Kidney (tissue), 13 donors: ENCODE measurements at regions not wholly inside any gene's neighbourhood (a gene's known extent, or its start where the extent isn't known, plus 50 kb on each side); places are given as distances from the start of the nearest gene placed in this dataset.
"Not testable (repeated sequence)": the region's sequence is repeated elsewhere in the genome, so short reads cannot be mapped to it uniquely, and the experiment has no call there.

Experiments used
- DNase-seq, 5 donors: peaks; one replicate each; pipeline ENCODE4 v3.0.0-alpha.2; 2013 to 2020
- FAIRE-seq: peaks from 2 replicates; lab custom pipeline; 2012; peaks lifted over from hg19 to GRCh38; lab: Jason Lieb, UNC
- H3K27ac ChIP-seq, 2 donors: one replicate each; pipeline ENCODE4 v1.7.0; 2013; ENCODE audit warnings: low read depth in 2 of 2, low read length in 2 of 2, inconsistent platforms in 1 of 2
- H3K27me3 ChIP-seq: one replicate; pipeline ENCODE4 v1.7.1; 2013; ENCODE audit warnings: low read length, inconsistent platforms; ENCODE audit not compliant: control insufficient read depth, insufficient read depth
- H3K36me3 ChIP-seq, 3 donors: one replicate each; pipeline versions ENCODE4 v1.7.0 to v1.7.1; 2013; ENCODE audit warnings: low read length in 3 of 3, control low read depth in 1 of 3, inconsistent platforms in 1 of 3; ENCODE audit not compliant: insufficient read depth in 3 of 3, control insufficient read depth in 2 of 3
- H3K4me1 ChIP-seq, 3 donors: one replicate each; pipeline versions ENCODE4 v1.7.0 to v1.7.1; 2013; ENCODE audit warnings: low read length in 3 of 3, inconsistent platforms in 1 of 3, low read depth in 1 of 3; ENCODE audit not compliant: control insufficient read depth in 2 of 3, insufficient read depth in 2 of 3
- H3K4me3 ChIP-seq, 3 donors: one replicate each; pipeline versions ENCODE4 v1.7.0 to v1.8.1; 2013; ENCODE audit warnings: low read length in 3 of 3, control low read depth in 1 of 3, inconsistent platforms in 1 of 3
- H3K9ac ChIP-seq, 3 donors: one replicate each; pipeline versions ENCODE4 v1.7.0 to v1.7.1; 2013; ENCODE audit warnings: low read length in 3 of 3, control low read depth in 1 of 3, inconsistent platforms in 1 of 3
- H3K9me3 ChIP-seq, 3 donors: one replicate each; pipeline versions ENCODE4 v1.7.0 to v1.7.1; 2013; ENCODE audit warnings: low read length in 3 of 3, control low read depth in 1 of 3, inconsistent platforms in 1 of 3; ENCODE audit not compliant: control insufficient read depth in 2 of 3, insufficient read depth in 1 of 3
- CTCF ChIP-seq: IDR thresholded peaks from 3 replicates; pipeline ENCODE4 v1.5.1; 2012; ENCODE audit warnings: mild to moderate bottlenecking, moderate library complexity, borderline replicate concordance; ENCODE audit not compliant: insufficient read depth; ENCODE audit errors: extremely low read depth
- intact Hi-C: fragments of 100-400 bp; cut with DNase I; formaldehyde crosslinking; loops from one replicate; pipeline ENCODE4 v1.11.1; 2022
- donor health status: control.
- donor health status: control.
- donor health status: control.
- donor health status: control.
- donor health status: control.
- donor health status: DM: yes; HTN: yes; CAD: no.
- donor health status: Normal renal cell carcinoma (clear cell type).

DNA sequence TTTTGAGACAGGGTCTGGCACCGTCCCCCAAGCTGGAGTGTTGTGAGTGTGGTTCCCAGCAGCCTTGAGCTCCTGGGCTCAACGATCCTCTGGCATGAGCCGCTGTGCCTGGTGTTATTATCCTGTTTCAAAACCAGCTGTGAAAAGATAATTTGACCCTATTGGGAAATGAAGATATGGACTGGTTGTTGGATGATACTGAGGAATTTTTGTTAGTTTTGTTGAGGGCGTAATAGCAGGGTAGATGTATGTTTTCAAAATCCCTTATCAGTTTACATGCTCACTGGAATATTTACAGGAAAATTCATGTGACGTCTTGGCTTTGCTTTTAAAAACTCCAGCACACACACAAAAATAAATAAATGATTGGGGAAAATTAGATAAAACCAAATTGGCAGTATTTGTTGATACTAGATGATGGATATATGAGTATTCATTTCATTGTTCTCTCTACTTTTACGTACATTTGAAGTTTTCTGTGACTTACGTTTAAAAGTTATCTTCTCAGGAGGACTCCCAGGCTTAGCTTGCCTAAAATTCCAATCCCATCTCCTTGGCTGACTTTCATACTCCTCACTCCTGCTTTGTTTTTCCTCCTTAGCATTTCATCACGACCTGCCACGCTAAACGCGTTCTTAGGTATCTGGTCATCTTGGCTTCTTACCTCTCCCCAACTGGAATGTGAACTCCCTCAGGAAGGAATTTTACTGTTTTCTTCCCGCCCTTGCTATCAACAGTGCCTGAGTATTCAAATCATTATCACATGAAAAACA lies 56.8 kb upstream of the TFRC start:
- no peak overlapping the region for H3K27ac ChIP-seq
- DNase-seq (peak in 1 of 5 donors; percentile 26), FAIRE-seq (no peak)
- H3K9ac ChIP-seq = no peak overlapping the region
- no peaks in the 10 kb centered on the region for H3K9me3 ChIP-seq
- no peak overlapping the region for H3K4me3 ChIP-seq
- no peaks in the 10 kb centered on the region for H3K36me3 ChIP-seq
- peaks cover 0 to 9% (median 0%) of the 10 kb centered on the region in 3 donors for H3K4me1 ChIP-seq
- intact Hi-C loops = no loop called here
- H3K27me3 ChIP-seq = no peaks in the 10 kb centered on the region
- TF ChIP-seq CTCF = no peak

DNA sequence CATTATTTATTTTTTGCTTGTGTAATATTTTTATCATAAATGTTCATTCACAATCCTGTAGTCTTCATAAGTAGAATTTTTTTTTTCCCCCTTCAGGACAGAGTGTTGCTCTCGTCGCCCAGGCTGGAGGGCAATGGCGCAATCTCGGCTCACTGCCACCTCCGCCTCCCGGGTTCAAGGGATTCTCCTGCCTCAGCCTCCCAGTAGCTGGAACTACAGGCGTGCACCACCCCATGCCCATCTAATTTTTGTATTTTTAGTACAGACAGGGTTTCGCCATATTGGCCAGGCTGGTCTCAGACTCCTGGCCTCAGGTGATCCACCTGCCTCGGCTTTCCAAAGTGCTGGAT lies 54.7 kb upstream of the TFRC start:
- peak overlapping the region in 1 of 2 donors; percentile 48 for H3K27ac ChIP-seq
- FAIRE-seq = not testable (repeated sequence)

DNA sequence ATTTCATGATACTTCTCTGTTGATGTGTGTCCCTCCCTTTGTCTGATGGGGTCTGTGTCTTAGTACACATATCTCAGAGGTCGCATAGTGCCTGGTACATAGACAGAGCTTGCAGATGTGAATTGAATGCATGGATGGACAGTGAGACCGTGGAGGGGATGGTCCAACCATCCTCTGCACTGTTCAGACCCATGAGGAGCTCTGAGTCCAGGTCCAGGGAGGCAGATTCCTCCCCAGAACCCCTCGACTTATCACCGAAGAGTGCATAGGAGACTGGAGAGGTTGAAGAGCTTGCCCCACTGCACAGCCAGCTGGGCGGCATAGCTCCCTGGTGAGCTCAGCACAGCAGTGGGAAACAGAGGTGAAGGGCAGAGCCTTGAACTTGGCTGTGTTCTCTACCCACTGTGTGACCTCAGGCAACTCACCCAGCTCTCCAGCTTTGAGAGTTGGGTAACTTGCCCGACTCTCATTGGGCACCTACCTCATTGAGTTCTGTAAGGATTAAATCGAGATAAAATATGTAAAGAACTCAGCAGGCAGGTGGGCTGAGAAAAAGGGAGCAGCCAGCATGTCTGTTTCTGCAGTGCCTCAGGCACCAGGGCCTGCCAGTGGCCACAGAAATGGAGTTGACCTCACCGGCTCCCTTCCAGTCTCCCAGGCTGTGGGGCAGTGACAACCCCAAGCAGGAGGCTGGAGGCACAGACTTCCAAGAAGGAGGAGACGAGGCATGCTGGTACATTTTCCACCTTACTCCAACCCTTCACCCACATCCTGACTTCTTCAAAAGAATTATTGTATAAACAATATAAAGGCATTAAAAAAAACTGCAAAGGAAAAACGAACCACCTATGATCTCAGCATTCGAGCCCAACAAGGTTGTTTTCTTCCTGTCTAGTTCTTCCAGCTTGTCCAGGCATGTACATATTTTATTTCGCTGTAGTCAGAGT lies 54.1 kb upstream of the TFRC start:
- Histone ChIP-seq H3K27me3 (no peaks in the 10 kb centered on the region), H3K4me1 (peaks cover 0 to 3% (median 0%) of the 10 kb centered on the region in 3 donors), H3K4me3 (no peak overlapping the region), H3K9ac (peak overlapping the region in 1 of 3 donors; percentile 46), H3K27ac (peak overlapping the region; percentile 53 to 57), H3K36me3 (no peaks in the 10 kb centered on the region), H3K9me3 (no peaks in the 10 kb centered on the region)
- TF ChIP-seq CTCF = no peak
- peak in 1 of 5 donors; percentile 20 for DNase-seq
- FAIRE-seq = no peak
- intact Hi-C loops = no loop called here

More for the DNA sequence above, 54.7 kb upstream of the TFRC start:
- H3K36me3 ChIP-seq, H3K27me3 ChIP-seq, H3K4me3 ChIP-seq, H3K4me1 ChIP-seq, H3K9ac ChIP-seq, H3K9me3 ChIP-seq, intact Hi-C loops, DNase-seq: not testable (repeated sequence)

DNA sequence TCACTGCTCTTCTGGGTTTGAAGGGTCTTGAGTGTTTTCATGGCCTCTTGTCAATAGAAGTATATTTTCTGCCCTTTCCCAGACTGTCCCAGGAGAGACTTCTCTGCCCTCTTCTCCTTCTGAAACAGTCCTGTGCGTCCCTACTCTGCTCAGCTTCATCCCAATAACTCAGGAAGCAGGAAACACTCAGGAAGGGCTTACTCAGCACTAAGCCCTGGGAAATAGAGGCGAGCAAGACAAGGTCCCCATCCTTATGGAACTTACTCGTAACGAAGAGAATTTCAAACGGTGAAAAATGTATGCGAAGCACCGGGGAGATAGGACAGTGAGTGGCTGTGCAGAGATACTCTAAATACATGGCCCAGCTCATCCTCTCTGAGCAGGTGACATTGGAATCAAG lies 52.8 kb upstream of the TFRC start:
- DNase-seq (no peak), FAIRE-seq (no peak)
- H3K27me3 ChIP-seq = no peaks in the 10 kb centered on the region
- H3K9me3 ChIP-seq = no peaks in the 10 kb centered on the region
- no peaks in the 10 kb centered on the region for H3K36me3 ChIP-seq
- H3K27ac ChIP-seq = no peak overlapping the region
- intact Hi-C loops = no loop called here
- TF ChIP-seq CTCF = no peak
- no peak overlapping the region for H3K4me3 ChIP-seq
- peaks cover 0 to 3% (median 0%) of the 10 kb centered on the region in 3 donors for H3K4me1 ChIP-seq
- H3K9ac ChIP-seq = no peak overlapping the region

- H3K9me3 ChIP-seq, H3K27ac ChIP-seq, H3K4me1 ChIP-seq, H3K27me3 ChIP-seq, DNase-seq, H3K36me3 ChIP-seq, FAIRE-seq, intact Hi-C loops, H3K4me3 ChIP-seq, H3K9ac ChIP-seq: not testable (repeated sequence)
Observed at GRCh38 chr3:196133869-196134268, 52.0 kb upstream of the TFRC start.
